Body of pancreas (tissue), 4 donors: ENCODE measurements at regions not wholly inside any gene's neighbourhood (a gene's known extent, or its start where the extent isn't known, plus 50 kb on each side); places are given as distances from the start of the nearest gene placed in this dataset.

ENCODE experiments used
- ATAC-seq: fragments of 150-250 bp; one replicate; pipeline ENCODE4 v1.9.1; 2016
- DNase-seq, 4 donors: peaks; one replicate each; pipeline ENCODE4 v3.0.0-alpha.2; 2019
- H3K27ac ChIP-seq, 4 donors: fragments of 200-600 bp; sonication (generic); 1 replicate in 3 of 4; 2 replicates in 1 of 4; pipeline versions ENCODE4 v1.5.1 to v1.6.1; 2016 to 2019; ENCODE audit warnings: mild to moderate bottlenecking in 1 of 4, mixed read lengths in 1 of 4, moderate library complexity in 1 of 4
- H3K27me3 ChIP-seq, 2 donors: fragments of 200-600 bp; sonication (generic); one replicate each; pipeline ENCODE4 v1.6.0; 2016; ENCODE audit warnings: mild to moderate bottlenecking in 1 of 2
- H3K36me3 ChIP-seq, 2 donors: fragments of 200-600 bp; sonication (generic); replicated peaks in 1 of 2; 2 replicates each; pipeline ENCODE4 v1.5.1; 2016; ENCODE audit warnings: low read depth in 2 of 2; ENCODE audit not compliant: insufficient read depth in 1 of 2
- H3K4me1 ChIP-seq: fragments of 200-600 bp; sonication (generic); one replicate; pipeline ENCODE4 v1.6.0; 2016
- H3K4me3 ChIP-seq, 2 donors: fragments of 200-600 bp; sonication (generic); 1 replicate in 1 of 2; 2 replicates in 1 of 2; pipeline ENCODE4 v1.5.1; 2016 to 2019
- H3K9me3 ChIP-seq, 3 donors: fragments of 200-600 bp; sonication (generic); 1 replicate in 2 of 3; 2 replicates in 1 of 3; pipeline ENCODE4 v1.5.1; 2016
- POLR2A ChIP-seq, 3 donors: fragments of 450-650 bp; IDR thresholded peaks; one replicate each; pipeline ENCODE4 v1.6.1; 2016; ENCODE audit warnings: antibody characterized with exemption in 3 of 3, mild to moderate bottlenecking in 2 of 3
- WGBS, 2 donors: methylation state at CpG; one replicate each; pipeline ENCODE4 v1.1.5; 2017; 5-methylcytosine and 5-hydroxymethylcytosine counted together
- intact Hi-C: fragments of 100-400 bp; cut with DNase I; formaldehyde crosslinking; loops from one replicate; pipeline ENCODE4 v1.15.1; 2023
- TF ChIP-seq, protein P1 (sequence below), 7 experiments: fragments of 450-650 bp in 4 of 7; fragments of 200-600 bp in 3 of 7; sonication (generic) in 3 of 7; IDR thresholded peaks; one replicate each; pipeline ENCODE4 v1.5.1; 2016 to 2019; ENCODE audit warnings: antibody characterized with exemption in 7 of 7

DNA sequence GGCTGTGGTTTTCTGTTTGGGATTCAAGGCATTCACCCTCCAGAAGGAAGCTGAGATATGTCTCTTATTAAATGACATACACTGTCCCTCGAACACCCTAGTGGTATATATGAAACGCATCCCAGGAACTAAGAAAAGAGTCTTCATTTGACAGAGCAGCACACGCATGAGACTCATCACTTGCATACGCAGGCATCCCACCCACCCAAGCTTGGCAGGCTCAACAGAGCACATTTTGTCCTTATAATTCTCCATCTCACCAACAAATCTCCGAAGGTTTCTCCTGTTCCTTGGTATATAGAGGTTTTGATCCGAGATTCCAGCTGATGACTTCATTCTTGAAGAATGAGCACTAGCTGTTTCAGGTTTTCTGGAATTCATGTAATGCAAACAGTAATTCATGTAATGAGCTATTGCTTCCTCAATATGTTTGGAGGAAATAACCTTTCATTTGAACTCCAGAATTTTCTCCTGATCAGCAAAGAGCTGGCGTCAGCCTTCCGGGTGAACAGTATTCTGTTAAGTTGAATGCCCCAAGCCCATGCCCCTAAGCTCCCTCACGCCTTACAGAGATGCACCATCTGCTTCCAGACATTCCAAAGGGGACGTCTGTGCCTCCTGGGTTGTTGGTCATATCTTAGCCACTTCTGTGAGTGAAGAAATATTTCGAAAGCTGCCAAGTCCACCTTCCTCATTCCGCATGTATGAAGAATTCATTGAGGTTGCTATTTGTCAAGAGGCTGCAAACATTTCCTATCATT, 66.0 kb upstream of the CDH4 start:
- intact Hi-C loops: no loop called here
- Histone ChIP-seq H3K36me3 (no peaks in the 10 kb centered on the region), H3K27me3 (no peaks in the 10 kb centered on the region), H3K4me3 (no peak overlapping the region), H3K27ac (peak overlapping the region; percentile 52 to 75 (median 64)), H3K4me1 (peaks cover 11% of the 10 kb centered on the region), H3K9me3 (no peaks in the 10 kb centered on the region)
- ATAC-seq (peak; percentile 78), DNase-seq (peak in 2 of 4 donors; percentile 19 to 23)
- TF ChIP-seq, protein P1, sequence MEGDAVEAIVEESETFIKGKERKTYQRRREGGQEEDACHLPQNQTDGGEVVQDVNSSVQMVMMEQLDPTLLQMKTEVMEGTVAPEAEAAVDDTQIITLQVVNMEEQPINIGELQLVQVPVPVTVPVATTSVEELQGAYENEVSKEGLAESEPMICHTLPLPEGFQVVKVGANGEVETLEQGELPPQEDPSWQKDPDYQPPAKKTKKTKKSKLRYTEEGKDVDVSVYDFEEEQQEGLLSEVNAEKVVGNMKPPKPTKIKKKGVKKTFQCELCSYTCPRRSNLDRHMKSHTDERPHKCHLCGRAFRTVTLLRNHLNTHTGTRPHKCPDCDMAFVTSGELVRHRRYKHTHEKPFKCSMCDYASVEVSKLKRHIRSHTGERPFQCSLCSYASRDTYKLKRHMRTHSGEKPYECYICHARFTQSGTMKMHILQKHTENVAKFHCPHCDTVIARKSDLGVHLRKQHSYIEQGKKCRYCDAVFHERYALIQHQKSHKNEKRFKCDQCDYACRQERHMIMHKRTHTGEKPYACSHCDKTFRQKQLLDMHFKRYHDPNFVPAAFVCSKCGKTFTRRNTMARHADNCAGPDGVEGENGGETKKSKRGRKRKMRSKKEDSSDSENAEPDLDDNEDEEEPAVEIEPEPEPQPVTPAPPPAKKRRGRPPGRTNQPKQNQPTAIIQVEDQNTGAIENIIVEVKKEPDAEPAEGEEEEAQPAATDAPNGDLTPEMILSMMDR (IDR thresholded peaks at IDR 0.05): no peak
- no peak for TF ChIP-seq POLR2A (IDR thresholded peaks at IDR 0.05)
- WGBS, 2 donors: 23 to 26% methylated on average over 12 of the region's 12 CpGs

DNA sequence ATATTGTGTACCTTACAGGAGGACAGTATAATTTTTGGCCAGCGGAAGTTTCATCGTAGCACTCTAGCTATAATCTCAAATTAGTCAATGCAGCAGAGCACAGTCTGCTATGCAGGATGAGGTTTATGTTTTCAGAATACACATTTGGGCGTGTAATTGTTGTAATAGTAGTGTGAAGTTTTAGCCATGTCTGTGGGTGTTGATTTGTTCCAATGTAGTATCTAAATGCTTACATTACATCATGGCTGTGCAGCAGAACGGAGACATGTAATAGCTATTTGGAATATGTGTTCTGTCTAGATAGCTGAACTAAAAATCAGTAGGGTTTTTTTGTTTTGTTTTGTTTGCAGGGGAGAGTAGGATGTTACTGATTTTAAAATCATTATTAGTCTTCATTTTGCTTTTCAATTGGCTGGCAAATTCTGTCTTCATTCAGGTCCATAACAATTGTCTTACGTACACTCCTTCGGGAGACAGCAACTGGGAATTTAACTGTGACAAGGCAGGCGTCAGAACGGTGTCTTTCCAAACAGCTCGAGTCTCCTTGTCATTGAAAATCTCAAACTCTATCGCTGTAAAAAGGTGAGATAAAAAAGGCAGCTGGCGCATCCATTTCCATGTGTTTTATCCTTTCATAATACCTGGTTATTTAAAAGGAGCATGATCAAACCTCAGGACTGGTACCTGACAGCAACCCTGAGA, 65.1 kb upstream of the CDH4 start:
- intact Hi-C loops: no loop called here
- no peaks in the 10 kb centered on the region for H3K27me3 ChIP-seq
- H3K4me1 ChIP-seq: peaks cover 11% of the 10 kb centered on the region
- DNase-seq (no peak), ATAC-seq (no peak)
- no peak for TF ChIP-seq POLR2A (IDR thresholded peaks at IDR 0.05)
- TF ChIP-seq, protein P1 (IDR thresholded peaks at IDR 0.05): no peak
- 60 to 66% methylated on average over 11 of the region's 11 CpGs for WGBS, 2 donors
- peak overlapping the region; percentile 52 to 75 (median 64) for H3K27ac ChIP-seq
- H3K4me3 ChIP-seq: no peak overlapping the region
- no peaks in the 10 kb centered on the region for H3K9me3 ChIP-seq
- no peaks in the 10 kb centered on the region for H3K36me3 ChIP-seq

DNA sequence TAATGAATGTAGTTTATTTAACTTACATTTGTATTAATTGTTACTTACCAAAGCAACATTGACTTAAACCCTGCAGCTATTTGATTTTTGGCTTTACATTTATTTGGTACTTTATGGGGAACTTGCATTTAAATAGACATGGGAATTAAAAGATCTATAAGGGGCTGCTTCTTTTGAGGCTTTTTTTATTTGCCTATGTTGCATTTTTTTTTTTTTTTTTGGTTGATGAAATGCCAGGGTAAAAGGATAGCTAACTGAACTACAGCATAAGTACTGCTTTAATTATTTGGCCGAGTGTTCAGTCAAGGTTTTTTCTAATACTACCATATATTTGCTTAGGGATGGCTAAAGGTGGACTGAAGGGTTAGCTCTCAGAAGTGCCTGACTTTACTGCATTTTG, 62.5 kb upstream of the CDH4 start:
- no peak for ATAC-seq
- WGBS, 2 donors: 40 to 44% methylated on average over 1 of the region's 1 CpG
- H3K9me3 ChIP-seq: no peaks in the 10 kb centered on the region
- H3K4me1 ChIP-seq: peaks cover 11% of the 10 kb centered on the region
- no peaks in the 10 kb centered on the region for H3K27me3 ChIP-seq
- intact Hi-C loops: no loop called here
- TF ChIP-seq, protein P1 (IDR thresholded peaks at IDR 0.05): no peak
- no peak for TF ChIP-seq POLR2A (IDR thresholded peaks at IDR 0.05)
- DNase-seq: no peak
- no peak overlapping the region for H3K27ac ChIP-seq
- no peaks in the 10 kb centered on the region for H3K36me3 ChIP-seq
- H3K4me3 ChIP-seq: no peak overlapping the region

- no peaks in the 10 kb centered on the region for H3K27me3 ChIP-seq
- H3K9me3 ChIP-seq: no peaks in the 10 kb centered on the region
- ATAC-seq (no peak), DNase-seq (no peak)
- WGBS, 2 donors: 90 to 92% methylated on average over 7 to 8 of the region's 9 CpGs
- intact Hi-C loops: no loop called here
- no peak overlapping the region for H3K4me3 ChIP-seq
- no peak overlapping the region for H3K27ac ChIP-seq
- peaks cover 19% of the 10 kb centered on the region for H3K4me1 ChIP-seq
- no peaks in the 10 kb centered on the region for H3K36me3 ChIP-seq
- TF ChIP-seq POLR2A (IDR thresholded peaks at IDR 0.05): no peak
- TF ChIP-seq, protein P1 (IDR thresholded peaks at IDR 0.05): no peak
Observed at GRCh38 chr20:61191096-61191495, 61.0 kb upstream of the CDH4 start.
